ENCODE measurements at regions not wholly inside any gene's neighbourhood (a gene's known extent, or its start where the extent isn't known, plus 50 kb on each side); places are given as distances from the start of the nearest gene placed in this dataset.

DNA sequence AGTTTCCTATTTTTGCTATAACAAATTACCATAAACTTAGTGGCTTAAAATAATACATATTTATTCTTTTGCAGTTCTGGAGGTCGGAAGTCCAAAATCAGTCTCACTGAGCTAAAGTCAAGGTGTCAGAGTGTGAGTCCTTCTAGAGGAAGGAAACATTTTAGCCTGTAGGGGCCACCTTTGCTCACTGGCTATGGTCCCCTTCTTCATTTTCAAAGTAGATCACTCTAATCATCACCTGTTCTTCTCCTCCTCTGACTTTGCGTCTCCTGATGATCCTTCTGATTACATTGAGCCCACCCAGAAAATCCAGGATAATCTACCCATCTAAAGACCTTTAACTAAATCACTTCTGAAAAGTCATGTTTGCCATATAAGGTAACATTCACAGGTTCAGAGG is 534.4 kb upstream of the SALL1 start:
- DNase-seq (ENCODE audit: low read depth in 1 of 2, low spot score in 1 of 2), result no peak

DNA sequence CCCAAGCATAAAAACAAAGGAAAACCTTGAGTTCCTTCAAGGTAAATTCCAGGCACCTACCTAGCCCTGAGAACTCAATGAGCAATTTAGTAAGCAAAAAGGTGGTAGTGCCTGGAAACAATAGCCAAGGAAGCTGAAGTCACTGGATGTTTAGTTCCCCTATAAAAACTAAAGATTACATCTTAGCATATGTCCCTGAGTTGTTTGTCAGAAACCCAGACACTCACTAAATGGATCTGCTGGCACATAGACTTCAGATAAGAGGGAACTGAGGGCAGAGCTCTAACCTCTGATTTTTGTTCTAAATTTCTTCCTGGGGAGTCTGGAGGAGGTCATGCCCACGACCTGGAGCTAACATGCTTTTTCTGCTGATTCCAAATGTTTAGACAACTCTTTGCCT is 532.8 kb upstream of the SALL1 start:
- DNase-seq (ENCODE audit: low read depth in 1 of 2, low spot score in 1 of 2), result no peak

DNA sequence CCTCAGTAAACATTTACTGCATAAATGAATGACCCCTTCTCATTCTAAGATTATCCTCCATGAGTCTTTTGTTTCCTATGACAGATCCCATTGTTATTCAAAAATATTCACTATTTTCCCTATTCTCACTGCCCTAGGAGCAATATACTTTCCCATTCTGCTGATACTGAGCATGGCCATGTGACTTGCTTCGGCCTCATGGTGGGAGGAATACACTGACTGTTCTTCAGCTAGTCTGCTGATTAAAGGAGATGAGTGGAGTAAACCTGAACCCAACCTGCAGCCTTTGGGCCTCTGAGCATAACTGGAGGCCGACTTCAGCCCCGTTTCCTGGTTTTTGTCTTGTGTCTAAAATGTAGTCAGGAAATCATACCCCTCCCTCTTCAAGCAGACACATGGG is 531.8 kb upstream of the SALL1 start:
- DNase-seq (ENCODE audit: low read depth in 1 of 2, low spot score in 1 of 2), result no peak

DNA sequence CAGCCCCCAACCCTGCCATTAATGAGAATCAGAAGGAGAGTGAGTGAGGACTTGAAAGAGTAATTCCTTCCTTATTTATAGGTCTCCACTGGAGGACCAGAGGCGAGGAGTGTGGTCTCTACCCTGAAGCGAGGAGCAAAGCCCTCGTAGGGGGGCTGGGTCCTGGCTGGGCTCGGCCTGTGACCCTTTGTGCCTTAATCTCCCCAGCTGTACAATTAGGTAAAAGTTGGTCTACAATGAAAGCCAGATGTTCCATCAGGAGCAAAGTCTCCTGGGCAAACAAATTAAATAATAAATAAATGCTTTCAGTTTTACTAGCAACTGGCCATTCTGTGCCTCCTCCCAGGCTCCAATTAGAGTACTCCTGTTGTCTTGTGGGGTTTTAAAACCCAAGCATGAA is 523.5 kb upstream of the SALL1 start:
- DNase-seq (ENCODE audit: low read depth in 1 of 2, low spot score in 1 of 2), result no peak

DNA sequence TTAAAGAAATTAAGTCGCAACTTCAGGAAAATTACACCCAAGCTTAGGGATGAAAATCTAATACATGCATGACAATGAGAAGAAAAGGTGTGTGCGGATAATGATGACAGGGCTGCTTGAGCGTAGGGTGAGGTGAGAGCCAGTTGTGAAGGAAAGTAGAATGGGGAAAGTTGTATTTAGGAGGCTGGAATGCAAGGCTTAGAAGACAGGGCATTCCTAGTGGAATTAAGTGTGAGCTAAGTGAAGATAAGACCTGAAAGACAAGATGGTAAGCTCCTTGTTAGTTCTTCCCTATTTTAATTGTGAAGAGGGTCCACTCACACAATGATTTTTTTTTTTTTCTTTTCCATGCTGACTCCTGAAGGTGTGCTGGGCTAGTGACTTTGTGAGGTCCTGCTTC is 519.5 kb upstream of the SALL1 start:
- DNase-seq (ENCODE audit: low read depth in 1 of 2, low spot score in 1 of 2), result no peak

DNA sequence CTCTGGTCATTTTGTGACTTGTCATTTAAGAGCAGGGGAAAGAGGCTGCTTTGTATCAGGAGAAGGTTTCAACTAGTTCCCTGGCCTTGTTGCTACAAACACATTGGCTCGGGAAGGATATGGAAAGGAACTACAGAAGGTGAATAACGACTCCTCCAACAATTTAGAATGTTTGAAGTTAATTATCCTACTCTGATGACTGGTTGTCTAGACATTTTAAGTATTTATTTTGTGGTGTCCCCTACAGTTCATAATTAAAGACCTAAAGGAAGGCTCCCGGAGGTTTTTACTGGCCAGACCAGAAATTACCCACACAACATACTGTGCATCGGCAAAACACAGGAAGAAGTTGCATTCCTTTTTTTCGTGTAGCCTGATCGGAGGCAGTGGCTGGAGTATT is 515.8 kb upstream of the SALL1 start:
- DNase-seq (ENCODE audit: low read depth in 1 of 2, low spot score in 1 of 2), result no peak

DNA sequence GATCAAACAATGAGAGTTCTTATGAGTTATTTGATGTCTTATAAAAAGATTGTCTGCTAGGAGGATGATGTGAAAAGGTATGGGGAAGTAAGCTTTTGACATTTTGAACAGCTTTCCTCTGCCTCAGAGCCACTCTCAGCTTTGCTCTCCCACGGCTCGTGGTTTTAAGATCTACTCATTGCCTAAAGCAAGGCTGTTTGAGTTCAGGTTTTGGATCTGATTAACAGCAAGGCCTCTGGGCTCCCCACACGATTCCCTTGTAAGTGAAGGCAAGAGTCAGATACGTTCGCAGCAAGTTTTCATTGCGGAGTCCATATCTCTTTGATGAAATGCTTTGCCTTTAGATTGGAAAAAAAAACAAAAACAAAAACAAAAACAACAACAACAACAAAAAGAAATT is 515.0 kb upstream of the SALL1 start:
- DNase-seq (ENCODE audit: low read depth in 1 of 2, low spot score in 1 of 2), result no peak

DNA sequence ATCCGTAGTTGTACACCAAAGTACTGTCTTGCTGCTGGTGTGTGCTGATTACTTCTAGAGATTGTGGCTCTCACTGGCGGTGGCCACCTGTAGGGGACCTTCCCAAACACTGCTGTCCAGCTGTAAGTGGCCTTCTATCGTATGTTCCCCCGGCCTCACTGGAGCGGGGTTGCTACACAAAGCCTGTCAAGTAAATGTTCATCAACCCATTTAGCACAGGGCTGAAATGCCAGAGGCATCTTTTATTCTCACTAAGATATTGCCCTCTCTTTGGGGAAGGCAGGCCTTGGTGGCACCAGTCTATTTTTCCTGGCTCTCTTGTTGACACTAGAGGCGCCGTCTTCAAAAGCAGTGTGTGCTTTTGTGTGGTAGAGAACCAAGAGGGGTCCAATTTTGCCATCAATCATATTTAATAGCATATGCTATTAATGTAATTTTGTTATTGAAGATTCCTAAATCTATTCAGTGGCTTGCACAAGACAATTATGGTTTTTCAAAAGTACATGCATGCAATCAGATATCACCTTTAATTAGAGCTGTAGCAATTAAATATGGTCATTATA is 514.4 kb upstream of the SALL1 start:
- no peak for DNase-seq (ENCODE audit: low read depth in 1 of 2, low spot score in 1 of 2)

DNA sequence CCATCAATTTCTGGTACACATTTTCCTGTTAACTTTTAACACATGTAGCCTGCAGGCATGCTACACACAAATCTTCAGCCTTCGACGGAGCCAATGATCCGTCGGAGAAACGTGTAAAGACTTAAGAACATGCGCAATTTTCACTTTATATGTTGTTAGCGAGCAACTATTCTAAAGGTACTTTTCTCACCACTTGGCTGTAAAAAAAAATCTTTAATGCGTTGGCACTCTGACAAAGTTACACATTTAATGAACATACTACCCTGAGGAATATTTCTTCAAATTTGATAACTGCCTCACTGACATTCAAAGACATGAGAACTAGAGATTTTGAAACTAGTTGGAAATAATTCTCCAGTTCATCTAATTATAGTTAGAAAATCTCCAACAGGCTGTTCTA is 507.5 kb upstream of the SALL1 start:
- DNase-seq (ENCODE audit: low read depth in 1 of 2, low spot score in 1 of 2), result no peak

DNA sequence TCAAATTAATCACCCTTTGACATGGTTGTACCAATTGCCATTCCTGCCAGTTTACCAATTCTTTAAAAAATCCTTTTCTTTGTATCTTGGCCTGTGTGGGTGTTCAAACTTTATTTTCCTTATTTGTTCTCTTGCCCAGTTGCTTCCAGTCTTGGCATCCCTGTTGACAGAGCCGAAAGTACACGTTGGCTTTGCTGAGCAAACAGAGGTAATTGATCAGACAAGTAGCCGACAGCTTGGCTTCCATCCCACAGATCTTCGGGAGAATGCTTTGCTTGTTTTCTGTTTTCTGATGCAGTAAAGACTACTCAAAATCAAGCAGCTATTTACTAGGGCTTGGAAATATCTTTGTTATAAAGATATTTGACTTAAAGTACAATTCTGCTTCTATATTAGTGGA is 506.8 kb upstream of the SALL1 start:
- no peak for DNase-seq (ENCODE audit: low read depth in 1 of 2, low spot score in 1 of 2)

DNA sequence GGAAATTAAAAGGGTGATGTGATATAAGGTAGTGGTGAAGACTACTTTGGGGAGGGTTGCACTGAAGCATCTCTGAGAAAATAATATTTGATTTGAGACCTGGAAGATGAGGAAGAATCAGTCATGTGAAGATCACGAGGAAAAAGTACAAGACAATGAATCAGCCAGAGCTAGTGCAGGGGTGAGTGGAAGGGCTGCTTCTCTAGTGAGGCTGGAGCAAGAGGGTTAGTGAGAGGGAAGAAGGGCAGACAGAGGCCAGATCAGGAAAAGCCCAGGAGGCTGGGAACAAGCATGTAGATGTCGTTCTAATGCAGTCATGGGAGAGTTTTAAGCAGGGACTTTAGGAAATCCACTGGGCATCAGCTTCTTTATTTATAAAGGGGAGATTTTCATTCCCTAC is 504.2 kb upstream of the SALL1 start:
- no peak for DNase-seq (ENCODE audit: low read depth in 1 of 2, low spot score in 1 of 2)

DNA sequence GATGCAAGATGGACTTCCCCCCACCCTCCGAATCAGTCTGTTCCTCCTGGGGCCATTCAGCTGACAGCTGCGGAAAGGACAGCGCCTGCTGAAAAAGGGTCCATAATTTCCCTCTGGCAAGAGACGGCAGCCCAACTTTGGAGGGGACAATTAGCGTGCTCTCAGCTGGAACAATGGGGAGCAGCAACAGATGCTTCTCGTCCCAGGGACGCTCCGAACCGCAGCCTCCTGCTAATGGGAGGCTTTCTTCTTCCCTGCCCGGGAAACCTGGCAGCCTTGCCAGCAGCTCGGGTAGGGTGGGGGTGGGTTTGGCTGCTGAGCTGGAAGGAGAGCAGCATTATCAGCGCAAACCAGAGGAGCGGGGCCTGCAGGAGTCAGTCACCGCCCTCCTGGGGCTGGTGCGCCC is 500.0 kb upstream of the SALL1 start:
- DNase-seq (ENCODE audit: low read depth in 1 of 2, low spot score in 1 of 2), result no peak

DNA sequence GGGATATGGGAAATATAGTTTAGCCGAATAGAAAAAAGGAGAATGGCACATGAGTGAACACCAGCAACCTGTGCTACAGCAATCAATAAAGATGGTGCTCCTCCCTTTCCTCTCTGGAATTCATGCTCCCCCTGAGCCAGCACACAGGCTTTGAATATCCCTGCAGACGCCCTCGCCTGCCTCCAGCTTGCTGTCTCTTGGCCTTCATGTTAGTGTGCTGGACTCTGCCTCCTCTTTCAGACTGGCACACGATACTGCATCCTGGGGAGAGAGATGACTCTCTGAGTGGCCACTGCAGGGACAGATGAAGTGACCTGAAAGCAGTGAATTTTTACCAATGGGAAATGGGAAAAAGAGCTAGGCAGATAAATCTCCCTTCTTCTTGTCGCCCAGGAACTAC is 498.6 kb upstream of the SALL1 start:
- no peak for DNase-seq (ENCODE audit: low read depth in 1 of 2, low spot score in 1 of 2)

DNA sequence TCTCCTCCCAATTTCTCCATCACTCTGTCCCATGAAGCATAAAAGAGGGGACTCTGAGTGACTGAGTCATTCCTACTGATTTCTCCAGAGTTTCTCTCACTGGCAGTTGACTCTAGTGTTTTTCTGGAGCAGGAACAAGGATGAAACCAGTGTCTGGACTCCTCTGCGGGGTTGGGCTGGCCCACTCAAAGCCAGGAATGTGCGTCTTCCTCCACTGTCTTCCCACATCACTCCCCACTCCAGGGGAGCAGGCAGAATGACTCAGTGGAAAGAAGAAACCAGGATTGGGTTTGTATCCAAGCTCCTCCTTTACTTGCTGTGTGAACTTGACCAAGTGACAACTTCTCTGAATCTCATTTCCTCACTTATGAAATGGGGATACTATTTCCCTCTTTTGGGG is 497.5 kb upstream of the SALL1 start:
- DNase-seq (ENCODE audit: low read depth in 1 of 2, low spot score in 1 of 2), result no peak

DNA sequence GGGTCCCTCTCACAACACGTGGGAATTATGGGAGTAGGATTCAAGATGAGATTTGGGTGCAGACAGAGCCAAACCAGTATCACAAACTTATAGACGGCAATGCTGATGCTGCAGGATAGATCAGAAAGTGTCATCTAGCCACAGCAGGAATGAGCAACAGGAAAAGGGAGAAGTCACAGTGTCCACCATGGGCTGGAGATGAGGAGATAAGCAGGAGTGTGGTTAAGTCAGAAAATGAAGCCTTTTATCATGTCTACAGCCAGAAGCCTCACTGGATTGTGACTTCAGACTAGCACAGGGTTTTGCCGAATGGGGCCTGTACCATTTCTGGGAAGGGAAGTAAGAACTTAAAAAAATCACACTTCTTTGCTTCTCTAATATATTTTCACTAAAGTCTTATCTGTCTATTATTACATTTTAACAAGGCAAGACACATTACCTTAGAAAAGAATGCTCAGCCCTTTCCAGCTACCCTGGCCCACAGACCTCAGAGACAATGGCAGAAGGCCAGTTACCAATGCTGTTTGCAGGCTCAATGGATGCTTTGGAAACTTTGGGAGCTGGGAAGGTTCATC is 490.2 kb upstream of the SALL1 start:
- DNase-seq (ENCODE audit: low read depth in 1 of 2, low spot score in 1 of 2), result no peak

DNA sequence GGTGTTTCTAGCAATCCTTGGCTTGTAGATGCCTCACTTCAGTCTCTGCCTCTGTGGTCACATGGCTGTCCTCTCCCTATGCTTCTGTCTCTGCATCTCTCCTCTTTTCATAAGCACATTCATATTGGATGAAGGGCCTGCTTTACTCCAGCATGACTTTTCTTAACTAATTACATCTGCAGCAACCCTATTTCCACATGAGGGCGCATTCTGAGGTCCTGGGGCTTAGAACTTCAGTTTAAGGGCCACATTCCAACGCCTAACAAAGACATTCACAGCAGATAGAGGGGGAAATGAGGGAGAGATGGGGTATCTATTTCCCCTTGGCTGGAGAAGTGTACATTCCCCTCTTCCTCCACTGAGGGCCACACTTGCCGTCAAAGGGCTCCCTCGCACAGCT is 489.1 kb upstream of the SALL1 start:
- DNase-seq (ENCODE audit: low read depth in 1 of 2, low spot score in 1 of 2), result no peak

DNA sequence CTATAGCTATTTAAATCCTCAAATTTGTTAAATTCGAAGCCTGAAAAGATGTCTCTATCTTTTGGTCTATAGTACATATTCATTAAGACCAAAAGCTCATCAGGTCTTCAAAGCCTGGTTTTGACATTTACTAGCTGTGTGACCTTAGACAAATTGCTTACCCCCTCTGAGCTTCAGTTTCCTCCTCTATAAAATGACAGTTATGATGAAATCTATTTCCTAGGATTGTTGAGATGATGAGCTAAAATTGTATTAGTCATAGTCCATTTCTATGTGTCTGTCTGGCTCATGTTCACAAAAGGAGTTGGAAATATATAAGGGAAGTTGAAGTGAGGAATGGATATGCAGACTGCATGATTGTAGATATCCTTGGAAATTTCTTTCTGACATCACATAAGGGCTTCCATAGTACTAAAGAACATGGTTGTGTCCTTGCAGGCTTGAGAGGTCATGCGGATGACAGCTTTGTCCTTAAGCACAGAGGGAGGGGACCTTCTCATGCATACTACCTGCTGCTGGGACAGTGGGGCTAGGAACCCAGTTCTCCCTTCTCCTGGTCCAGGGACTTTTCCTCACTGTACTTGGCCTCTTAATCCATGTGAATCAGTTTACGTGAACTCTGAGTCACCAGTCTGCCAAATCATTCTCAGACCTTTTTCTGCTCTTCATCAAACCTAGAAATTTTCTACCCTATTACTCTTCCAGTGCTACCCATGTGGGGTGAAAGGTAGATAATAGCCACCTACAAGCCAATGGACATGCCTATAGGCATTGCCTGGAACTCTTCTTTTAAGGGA is 487.5 kb upstream of the SALL1 start:
- DNase-seq (ENCODE audit: low read depth in 1 of 2, low spot score in 1 of 2), result no peak

DNA sequence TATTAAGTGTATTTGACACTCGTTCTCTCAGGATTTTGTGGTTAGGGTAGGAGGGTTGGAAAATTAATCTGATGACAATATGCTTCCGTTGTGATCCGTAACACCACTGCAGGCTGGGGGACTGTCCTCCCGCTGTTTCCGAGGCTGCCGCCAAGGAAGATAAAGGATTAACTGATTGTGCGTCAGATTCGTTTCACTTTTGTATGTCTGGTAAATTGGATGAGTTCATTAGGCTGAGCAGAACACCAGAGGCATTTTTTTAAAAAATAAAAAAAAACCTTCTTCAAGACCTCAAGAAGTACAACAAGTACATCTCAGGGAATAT is 486.7 kb upstream of the SALL1 start:
- no peak for DNase-seq (ENCODE audit: low read depth in 1 of 2, low spot score in 1 of 2)

DNA sequence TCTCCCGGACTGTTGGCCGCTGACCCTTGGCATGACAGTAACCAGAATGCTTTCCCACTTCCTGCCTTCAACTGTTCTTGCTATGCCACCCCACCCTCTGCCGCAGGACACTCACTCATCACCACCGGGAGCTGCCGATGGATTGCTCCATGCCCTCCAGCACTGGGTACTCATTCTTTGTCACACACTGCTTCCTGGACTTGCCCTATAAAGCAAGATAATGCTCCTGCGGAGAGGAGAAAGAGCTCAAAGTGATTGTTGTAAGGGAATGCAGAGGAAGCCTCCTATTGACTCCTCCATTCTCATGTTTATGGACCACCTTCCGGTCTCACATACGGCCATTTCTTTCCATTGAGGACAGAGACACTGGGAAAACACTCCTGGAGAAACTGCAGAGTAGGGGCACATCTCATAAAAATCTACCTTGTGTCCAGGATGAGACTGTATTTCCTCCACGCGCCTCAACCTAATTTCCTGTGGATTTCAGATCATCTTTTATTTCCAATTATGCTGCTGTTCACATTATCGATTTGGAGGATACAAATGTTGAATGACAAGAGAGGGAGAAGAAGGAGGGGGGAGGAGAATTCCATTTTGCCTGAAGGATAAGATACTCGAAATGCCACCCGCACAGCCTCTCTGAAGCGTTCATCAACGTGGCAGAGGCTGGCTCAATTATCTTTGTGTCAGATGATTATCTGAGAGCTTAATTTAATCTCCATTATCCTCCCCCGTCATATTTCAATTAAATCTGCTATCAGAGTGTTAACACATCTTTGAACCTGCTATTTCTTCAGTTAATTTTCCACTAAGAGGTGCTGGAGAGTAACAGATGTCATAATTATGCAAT is 486.1 kb upstream of the SALL1 start:
- DNase-seq (ENCODE audit: low read depth in 1 of 2, low spot score in 1 of 2), result no peak

DNA sequence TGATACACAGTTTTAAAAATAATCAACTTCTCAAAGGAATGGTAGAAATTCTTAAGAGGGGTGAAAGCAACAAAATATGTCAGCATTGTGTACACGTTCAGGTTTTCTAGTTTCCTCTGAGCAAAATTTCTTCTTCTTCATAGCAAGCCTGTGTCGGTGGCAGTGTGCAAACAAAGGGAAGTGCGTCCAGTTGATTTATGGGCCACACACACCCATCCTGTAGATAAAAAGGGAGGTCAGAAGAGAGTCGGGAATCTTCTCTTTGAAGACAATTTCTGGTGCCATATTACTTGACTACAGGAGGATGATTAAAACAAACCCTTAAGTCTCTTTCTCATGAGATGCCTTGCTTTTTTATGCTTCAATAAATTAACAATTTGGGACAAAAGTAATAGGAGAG is 484.1 kb upstream of the SALL1 start:
- no peak for DNase-seq (ENCODE audit: low read depth in 1 of 2, low spot score in 1 of 2)

DNA sequence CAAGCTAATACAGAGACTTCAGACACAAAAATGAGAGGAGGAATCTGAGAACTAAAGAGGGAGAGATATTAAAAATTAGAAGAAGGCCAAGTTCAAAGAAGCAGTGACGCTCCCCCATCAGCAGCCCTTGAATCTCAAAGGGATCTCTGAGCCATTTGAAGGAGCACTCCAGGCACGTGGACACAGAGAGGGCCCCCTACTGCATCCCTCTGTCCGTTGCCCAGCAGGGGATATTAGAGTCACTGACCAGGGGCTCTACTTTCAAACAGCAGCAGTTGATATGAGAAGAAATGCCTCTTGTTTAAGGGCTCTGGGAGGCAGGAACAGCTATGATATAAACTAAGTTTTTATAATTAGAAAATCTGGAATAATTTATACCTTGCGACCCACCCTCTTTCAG is 479.0 kb upstream of the SALL1 start:
- DNase-seq (ENCODE audit: low read depth in 1 of 2, low spot score in 1 of 2), result no peak

DNA sequence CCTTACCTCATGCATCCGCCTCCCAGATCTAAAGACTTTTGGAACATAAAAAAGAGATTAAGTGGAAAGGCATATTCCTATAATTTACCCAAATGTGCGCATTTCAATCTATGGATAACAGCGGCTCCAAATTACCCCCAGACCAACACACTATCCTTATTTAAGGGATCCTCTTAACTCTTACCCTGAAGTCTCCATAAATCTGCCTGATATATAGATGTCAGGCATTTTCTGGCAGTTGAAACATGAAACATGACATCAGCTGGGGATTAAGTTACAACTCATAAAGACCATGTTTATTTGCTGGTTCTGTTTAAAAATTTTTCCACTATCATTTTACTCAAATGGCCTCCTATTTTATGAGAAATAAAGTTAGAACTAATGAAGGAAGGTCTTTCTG is 478.5 kb upstream of the SALL1 start:
- no peak for DNase-seq (ENCODE audit: low read depth in 1 of 2, low spot score in 1 of 2)
